ENCODE measurements at regions not wholly inside any gene's neighbourhood (a gene's known extent, or its start where the extent isn't known, plus 50 kb on each side); places are given as distances from the start of the nearest gene placed in this dataset.

- WGBS (ENCODE audit: insufficient coverage, insufficient replicate concordance, low lambda C conversion rate, missing lambda C conversion rate), result 18% methylated on average over 10 of the region's 10 CpGs
- H3K27ac ChIP-seq (ENCODE audit: control insufficient read depth, insufficient read depth), result no peak overlapping the region
- no peaks in the 10 kb centered on the region for H3K4me1 ChIP-seq (ENCODE audit: control insufficient read depth, insufficient read depth, low read length)
- intact Hi-C loops (cut with micrococcal nuclease; ENCODE audit: unreplicated experiment) (no loop called here), in situ Hi-C loops (cut with MboI) (no loop called here)
- FAIRE-seq (no peak), DNase-seq (ENCODE audit: low read depth, low spot score) (no peak), ATAC-seq (no peak)
- ChIA-PET POLR2A (no interaction called here), SMC1A (ENCODE audit: uncharacterized antibody, unreplicated experiment) (no interaction called here), CTCF (no interaction called here), RAD21 (ENCODE audit: unreplicated experiment) (no interaction called here)
- no peak overlapping the region for H3K9ac ChIP-seq (ENCODE audit: control insufficient read depth, insufficient read depth, low read length)
- no peak overlapping the region for H2AFZ ChIP-seq (ENCODE audit: control insufficient read depth, low read depth, low read length)
- TF ChIP-seq SMAD1 (IDR thresholded peaks at IDR 0.05; ENCODE audit: low read depth, partially characterized antibody) (no peak), TBL1XR1 (IDR thresholded peaks at IDR 0.05; ENCODE audit: low read depth, low read length) (no peak)
- BruUV-seq (replicated peaks), result no TSS peak
- H3K27me3 ChIP-seq (replicated peaks in 1 of 2; ENCODE audit: control insufficient read depth in 2 of 2, insufficient read depth in 2 of 2, low read length in 1 of 2), result peaks cover 0 to 4% of the 10 kb centered on the region in 2 experiments; a peak in 3 of 4 replicates
- H3K4me2 ChIP-seq (ENCODE audit: control insufficient read depth, insufficient read depth), result no peak overlapping the region
- no peaks in the 10 kb centered on the region for H4K20me1 ChIP-seq (ENCODE audit: control insufficient read depth, insufficient read depth)
- no peaks in the 10 kb centered on the region for H3K36me3 ChIP-seq (ENCODE audit: control insufficient read depth in 2 of 2, insufficient read depth in 2 of 2, low read length in 1 of 2)
- no peaks in the 10 kb centered on the region for H3K9me3 ChIP-seq (replicated peaks; ENCODE audit: control insufficient read depth, insufficient read depth, low read length)
- no peaks in the 10 kb centered on the region for H3K79me2 ChIP-seq (ENCODE audit: control insufficient read depth, insufficient read depth, low read length)
- H3K4me3 ChIP-seq, result no peak overlapping the region
Observed at GRCh38 chr2:240329116-240329665, 106.3 kb upstream of the GPC1 start.

- in situ Hi-C loops (cut with MboI), result no loop called here
- intact Hi-C loops (cut with micrococcal nuclease; ENCODE audit: unreplicated experiment), result no loop called here
- ATAC-seq (no peak), FAIRE-seq (no peak), DNase-seq (ENCODE audit: low read depth, low spot score) (no peak)
- 26% methylated on average over 6 of the region's 6 CpGs for WGBS (ENCODE audit: insufficient coverage, insufficient replicate concordance, low lambda C conversion rate, missing lambda C conversion rate)
- Histone ChIP-seq H3K9me3 (replicated peaks; ENCODE audit: control insufficient read depth, insufficient read depth, low read length) (no peaks in the 10 kb centered on the region), H3K79me2 (ENCODE audit: control insufficient read depth, insufficient read depth, low read length) (no peaks in the 10 kb centered on the region), H3K4me3 (no peak overlapping the region), H3K4me1 (ENCODE audit: control insufficient read depth, insufficient read depth, low read length) (no peaks in the 10 kb centered on the region), H3K4me2 (ENCODE audit: control insufficient read depth, insufficient read depth) (no peak overlapping the region), H3K27me3 (replicated peaks in 1 of 2; ENCODE audit: control insufficient read depth in 2 of 2, insufficient read depth in 2 of 2, low read length in 1 of 2) (peaks cover 0 to 3% of the 10 kb centered on the region in 2 experiments; a peak in 3 of 4 replicates), H4K20me1 (ENCODE audit: control insufficient read depth, insufficient read depth) (no peaks in the 10 kb centered on the region), H3K9ac (ENCODE audit: control insufficient read depth, insufficient read depth, low read length) (no peak overlapping the region), H3K27ac (ENCODE audit: control insufficient read depth, insufficient read depth) (no peak overlapping the region), H3K36me3 (ENCODE audit: control insufficient read depth in 2 of 2, insufficient read depth in 2 of 2, low read length in 1 of 2) (no peaks in the 10 kb centered on the region), H2AFZ (ENCODE audit: control insufficient read depth, low read depth, low read length) (no peak overlapping the region)
- ChIA-PET POLR2A (no interaction called here), CTCF (no interaction called here), SMC1A (ENCODE audit: uncharacterized antibody, unreplicated experiment) (no interaction called here), RAD21 (ENCODE audit: unreplicated experiment) (no interaction called here)
- no TSS peak for BruUV-seq (replicated peaks)
- no peak for TF ChIP-seq ATF2 (IDR thresholded peaks at IDR 0.05; ENCODE audit: low read length)
- TF ChIP-seq CEBPB (IDR thresholded peaks at IDR 0.05; ENCODE audit: borderline replicate concordance in 1 of 2, low read depth in 2 of 2, low read length in 2 of 2), result no peak
- no peak for TF ChIP-seq MXI1 (IDR thresholded peaks at IDR 0.05; ENCODE audit: low read depth, low read length)
- TF ChIP-seq MLLT1 (IDR thresholded peaks at IDR 0.05), result no peak
- no peak for TF ChIP-seq NR2C2 (IDR thresholded peaks at IDR 0.05; ENCODE audit: borderline replicate concordance, control insufficient read depth, insufficient read length, low read depth)
- no peak for TF ChIP-seq USF2 (IDR thresholded peaks at IDR 0.05; ENCODE audit: borderline replicate concordance, low read depth, low read length)
- TF ChIP-seq E2F4 (IDR thresholded peaks at IDR 0.05; ENCODE audit: low read depth, low read length), result no peak
- TF ChIP-seq MEF2A (IDR thresholded peaks at IDR 0.05; ENCODE audit: insufficient read depth, low read depth, low read length), result no peak
- no peak for TF ChIP-seq HDAC6 (IDR thresholded peaks at IDR 0.05; ENCODE audit: unreplicated experiment)
Observed at GRCh38 chr2:240329778-240330177, 105.7 kb upstream of the GPC1 start.

Data from GM12878 (cell line).